NCI-H748 treated with DMSO at 0.1 percent for 48 hours (cell line): ENCODE measurements at regions not wholly inside any gene's neighbourhood (a gene's known extent, or its start where the extent isn't known, plus 50 kb on each side); places are given as distances from the start of the nearest gene placed in this dataset.

Source experiments
- DNase-seq: peaks from one replicate; lab custom pipeline; 2025; lab: John Stamatoyannopoulos, UW

- no peak for DNase-seq
Measured at GRCh38 chr1:96002201-96002600, 719.4 kb upstream of the PTBP2 start.

- DNase-seq = no peak
Measured at GRCh38 chr1:96002969-96003964, 718.3 kb upstream of the PTBP2 start.

- DNase-seq = no peak
Measured at GRCh38 chr1:96009831-96010434, 711.7 kb upstream of the PTBP2 start.

- DNase-seq = no peak
Measured at GRCh38 chr1:96011606-96012005, 710.0 kb upstream of the PTBP2 start.

GRCh38 chr1:96016219-96016618 lies 705.4 kb upstream of the PTBP2 start:
- no peak for DNase-seq

GRCh38 chr1:96020378-96020777 lies 701.2 kb upstream of the PTBP2 start:
- no peak for DNase-seq

GRCh38 chr1:96025062-96025461 lies 696.5 kb upstream of the PTBP2 start:
- no peak for DNase-seq

- no peak for DNase-seq
Measured at GRCh38 chr1:96028071-96028470, 693.5 kb upstream of the PTBP2 start.

GRCh38 chr1:96030312-96030711 lies 691.3 kb upstream of the PTBP2 start:
- no peak for DNase-seq

GRCh38 chr1:96034006-96034405 lies 687.6 kb upstream of the PTBP2 start:
- DNase-seq = no peak

- no peak for DNase-seq
Measured at GRCh38 chr1:96036763-96037162, 684.8 kb upstream of the PTBP2 start.

GRCh38 chr1:96038636-96039035 lies 682.9 kb upstream of the PTBP2 start:
- DNase-seq = no peak

GRCh38 chr1:96039910-96040309 lies 681.7 kb upstream of the PTBP2 start:
- DNase-seq = no peak

- no peak for DNase-seq
Measured at GRCh38 chr1:96041470-96041869, 680.1 kb upstream of the PTBP2 start.

- DNase-seq = no peak
Measured at GRCh38 chr1:96048572-96049212, 672.9 kb upstream of the PTBP2 start.

- no peak for DNase-seq
Measured at GRCh38 chr1:96049759-96050409, 671.7 kb upstream of the PTBP2 start.

GRCh38 chr1:96059276-96059675 lies 662.3 kb upstream of the PTBP2 start:
- no peak for DNase-seq

- DNase-seq = no peak
Measured at GRCh38 chr1:96059736-96060135, 661.8 kb upstream of the PTBP2 start.

- no peak for DNase-seq
Measured at GRCh38 chr1:96060621-96061020, 661.0 kb upstream of the PTBP2 start.

- DNase-seq = no peak
Measured at GRCh38 chr1:96072021-96072420, 649.6 kb upstream of the PTBP2 start.

- DNase-seq = no peak
Measured at GRCh38 chr1:96073100-96073499, 648.5 kb upstream of the PTBP2 start.

GRCh38 chr1:96074422-96074821 lies 647.2 kb upstream of the PTBP2 start:
- DNase-seq = no peak
